ENCODE measurements at regions not wholly inside any gene's neighbourhood (a gene's known extent, or its start where the extent isn't known, plus 50 kb on each side); places are given as distances from the start of the nearest gene placed in this dataset.
A peak's percentile ranks its signal among the peaks of the same experiment; 100 is the strongest.

- ATAC-seq: no peak
- no peak for DNase-seq
- no peak for TF ChIP-seq CTCF (IDR thresholded peaks at IDR 0.05)
- peaks cover 0 to 20% of the 10 kb centered on the region in 2 donors for H3K9me3 ChIP-seq
- H3K27me3 ChIP-seq: no peaks in the 10 kb centered on the region
- H3K27ac ChIP-seq: no peak overlapping the region
- H3K4me3 ChIP-seq: no peak overlapping the region
- no peaks in the 10 kb centered on the region for H3K36me3 ChIP-seq
- intact Hi-C loops (cut with DNase I): no loop called here
- H3K4me1 ChIP-seq: peaks cover 0 to 12% of the 10 kb centered on the region in 2 donors
Measured at GRCh38 chr2:234691968-234692955, 195.4 kb upstream of the ARL4C start.

DNA sequence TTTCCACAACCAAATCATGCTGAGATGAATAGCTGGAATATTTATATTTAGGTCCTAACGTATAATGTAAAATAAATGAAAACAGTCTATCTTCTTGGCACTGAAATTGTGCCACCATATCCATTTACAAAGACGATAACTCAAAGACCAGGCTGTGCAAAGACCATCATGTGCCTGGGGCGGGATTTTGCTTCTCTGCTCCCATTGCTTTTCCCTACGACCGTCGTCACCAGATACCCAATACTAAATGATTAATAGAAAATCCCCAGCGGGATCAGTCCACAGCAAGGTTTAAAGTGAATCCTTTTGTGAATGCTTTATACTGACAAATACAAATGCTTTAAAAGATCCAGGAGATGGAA is 194.3 kb upstream of the ARL4C start:
- H3K4me3 ChIP-seq: no peak overlapping the region
- peaks cover 0 to 11% of the 10 kb centered on the region in 2 donors for H3K9me3 ChIP-seq
- H3K36me3 ChIP-seq: no peaks in the 10 kb centered on the region
- no peak overlapping the region for H3K27ac ChIP-seq
- DNase-seq (no peak), ATAC-seq (no peak)
- intact Hi-C loops (cut with DNase I): no loop called here
- peaks cover 0 to 12% of the 10 kb centered on the region in 2 donors for H3K4me1 ChIP-seq
- no peaks in the 10 kb centered on the region for H3K27me3 ChIP-seq
- no peak for TF ChIP-seq CTCF (IDR thresholded peaks at IDR 0.05)

GRCh38 chr2:234690569-234691213 is 193.8 kb upstream of the ARL4C start:
- H3K9me3 ChIP-seq: peaks cover 0 to 6% of the 10 kb centered on the region in 2 donors
- DNase-seq (peak in 1 of 4 donors; percentile 33), ATAC-seq (peak; percentile 19)
- no peak overlapping the region for H3K27ac ChIP-seq
- H3K27me3 ChIP-seq: no peaks in the 10 kb centered on the region
- no peak for TF ChIP-seq CTCF (IDR thresholded peaks at IDR 0.05)
- peaks cover 0 to 12% of the 10 kb centered on the region in 2 donors for H3K4me1 ChIP-seq
- H3K4me3 ChIP-seq: no peak overlapping the region
- intact Hi-C loops (cut with DNase I): no loop called here
- no peaks in the 10 kb centered on the region for H3K36me3 ChIP-seq

DNA sequence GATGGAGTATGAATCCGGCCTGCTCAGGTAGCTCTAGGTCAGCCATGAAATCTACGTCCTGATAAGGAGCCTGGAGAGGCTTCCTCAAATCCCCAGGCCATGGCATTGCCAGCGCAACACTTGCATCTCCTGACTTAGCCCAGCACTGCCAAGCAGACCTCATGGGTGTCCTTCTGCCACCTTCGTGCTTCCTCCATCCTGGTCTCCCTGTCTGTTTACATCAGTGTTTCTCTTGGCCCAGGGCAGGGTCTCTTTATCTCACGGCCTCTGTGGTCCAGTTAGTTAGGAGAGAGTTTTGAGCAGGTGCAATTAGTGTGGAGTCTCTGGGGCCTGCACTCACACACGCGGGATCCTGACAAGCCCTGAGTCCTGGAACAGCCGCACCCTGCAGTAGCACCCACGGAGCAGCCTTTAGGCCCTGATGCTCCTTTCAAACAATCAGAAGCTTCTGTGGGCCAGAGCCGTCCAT is 193.1 kb upstream of the ARL4C start:
- no peaks in the 10 kb centered on the region for H3K36me3 ChIP-seq
- H3K27me3 ChIP-seq: no peaks in the 10 kb centered on the region
- no peak overlapping the region for H3K27ac ChIP-seq
- no peak for TF ChIP-seq CTCF (IDR thresholded peaks at IDR 0.05)
- intact Hi-C loops (cut with DNase I): no loop called here
- H3K4me1 ChIP-seq: peaks cover 0 to 12% of the 10 kb centered on the region in 2 donors
- no peak overlapping the region for H3K4me3 ChIP-seq
- no peak for ATAC-seq
- DNase-seq: no peak
- peaks cover 0 to 5% of the 10 kb centered on the region in 2 donors for H3K9me3 ChIP-seq

Measured in left lung (tissue), 4 donors.